SU-DHL-6 (cell line): ENCODE measurements at regions not wholly inside any gene's neighbourhood (a gene's known extent, or its start where the extent isn't known, plus 50 kb on each side); places are given as distances from the start of the nearest gene placed in this dataset.

Source experiments
- H2AFZ ChIP-seq: fragments of 200-600 bp; sonication (generic); 2 replicates; pipeline ENCODE4 v1.6.1; 2014; ENCODE audit warnings: low read depth, mild to moderate bottlenecking, moderate library complexity, mixed read lengths, antibody characterized with exemption, low read length; ENCODE audit not compliant: severe bottlenecking
- H3F3A ChIP-seq: fragments of 200-600 bp; shearing (Covaris generic); 2 replicates; pipeline ENCODE4 v1.6.0; 2016; ENCODE audit warnings: antibody characterized with exemption, mild to moderate bottlenecking; ENCODE audit not compliant: insufficient read depth
- H3K27ac ChIP-seq: fragments of 200-600 bp; sonication (generic); 2 replicates; pipeline ENCODE4 v1.5.1; 2016; ENCODE audit warnings: low read depth, mild to moderate bottlenecking, low read length, moderate library complexity, mixed read lengths
- H3K27me3 ChIP-seq: fragments of 200-600 bp; sonication (generic), shearing (Covaris generic); 2 replicates; pipeline ENCODE4 v1.6.0; 2014; ENCODE audit warnings: mild to moderate bottlenecking, low read length
- H3K36me3 ChIP-seq: fragments of 200-600 bp; sonication (generic); 2 replicates; pipeline ENCODE4 v1.6.1; 2014; ENCODE audit warnings: mild to moderate bottlenecking, low read length, mixed read lengths
- H3K4me2 ChIP-seq: fragments of 300-600, 200-600 bp; shearing (Covaris generic), sonication (generic); 2 replicates; pipeline ENCODE4 v1.6.0; 2014; ENCODE audit warnings: low read length, low read depth, mild to moderate bottlenecking; ENCODE audit not compliant: poor library complexity, severe bottlenecking
- H3K4me3 ChIP-seq: fragments of 200-600 bp; sonication (generic); 2 replicates; pipeline ENCODE4 v1.5.1; 2014; ENCODE audit warnings: antibody characterized with exemption, low read length, mild to moderate bottlenecking, mixed read lengths; ENCODE audit not compliant: insufficient read depth, poor library complexity, severe bottlenecking
- H3K79me2 ChIP-seq: fragments of 200-600 bp; sonication (generic); 2 replicates; pipeline ENCODE4 v1.6.1; 2014; ENCODE audit warnings: mild to moderate bottlenecking, low read length, moderate library complexity; ENCODE audit not compliant: insufficient read depth
- H3K9ac ChIP-seq: fragments of 200-600 bp; sonication (generic); 2 replicates; pipeline ENCODE4 v1.7.0; 2014; ENCODE audit warnings: mild to moderate bottlenecking, low read length
- H3K9me2 ChIP-seq: fragments of 200-600 bp; sonication (generic); replicated peaks from 2 replicates; pipeline ENCODE4 v1.6.1; 2014; ENCODE audit warnings: low read length; ENCODE audit not compliant: insufficient read depth
- H3K9me3 ChIP-seq: fragments of 200-600 bp; sonication (generic); 2 replicates; pipeline ENCODE4 v1.6.1; 2014; ENCODE audit warnings: low read length, mixed read lengths; ENCODE audit not compliant: insufficient read depth
- H4K20me1 ChIP-seq: fragments of 200-600 bp; sonication (generic); 2 replicates; pipeline ENCODE4 v1.6.1; 2014; ENCODE audit warnings: low read depth, mild to moderate bottlenecking, antibody characterized with exemption, low read length, moderate library complexity, mixed read lengths
- EZH2phosphoT487 ChIP-seq: fragments of 200-600 bp; sonication (generic), shearing (Covaris generic); conservative IDR thresholded peaks from 2 replicates; pipeline ENCODE4 v1.6.1; 2018; ENCODE audit warnings: mild to moderate bottlenecking, antibody characterized with exemption, low read length, moderate library complexity, mixed read lengths
- TF ChIP-seq, protein P1 (sequence below): fragments of 200-600 bp; sonication (generic); IDR thresholded peaks from one replicate; pipeline ENCODE4 v1.5.1; 2017; ENCODE audit warnings: antibody characterized with exemption, mild to moderate bottlenecking, low read length, moderate library complexity; ENCODE audit not compliant: insufficient read depth, poor library complexity, severe bottlenecking

DNA sequence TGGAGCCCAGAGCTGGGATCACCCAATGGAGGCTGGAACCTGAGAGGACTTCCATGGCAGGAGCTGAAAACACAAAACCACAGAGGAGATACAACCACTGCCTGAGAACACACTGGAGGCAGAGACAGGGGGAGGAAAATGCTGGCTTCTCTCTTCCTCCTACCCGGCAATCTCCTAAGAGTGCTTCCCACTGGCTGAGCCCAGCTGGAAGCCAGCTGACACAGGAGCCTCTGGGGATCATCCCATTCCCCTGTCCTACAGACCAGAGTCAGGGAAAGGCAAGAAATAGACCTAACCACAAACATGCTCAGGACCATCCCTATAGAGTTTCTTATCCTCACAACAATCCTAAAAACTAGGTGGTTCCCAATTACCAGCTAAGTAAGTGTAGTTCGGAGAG is 112.4 kb upstream of the CDH5 start:
- no peak overlapping the region for H2AFZ ChIP-seq
- H3F3A ChIP-seq: no peaks in the 10 kb centered on the region
- H3K4me2 ChIP-seq: no peak overlapping the region

DNA sequence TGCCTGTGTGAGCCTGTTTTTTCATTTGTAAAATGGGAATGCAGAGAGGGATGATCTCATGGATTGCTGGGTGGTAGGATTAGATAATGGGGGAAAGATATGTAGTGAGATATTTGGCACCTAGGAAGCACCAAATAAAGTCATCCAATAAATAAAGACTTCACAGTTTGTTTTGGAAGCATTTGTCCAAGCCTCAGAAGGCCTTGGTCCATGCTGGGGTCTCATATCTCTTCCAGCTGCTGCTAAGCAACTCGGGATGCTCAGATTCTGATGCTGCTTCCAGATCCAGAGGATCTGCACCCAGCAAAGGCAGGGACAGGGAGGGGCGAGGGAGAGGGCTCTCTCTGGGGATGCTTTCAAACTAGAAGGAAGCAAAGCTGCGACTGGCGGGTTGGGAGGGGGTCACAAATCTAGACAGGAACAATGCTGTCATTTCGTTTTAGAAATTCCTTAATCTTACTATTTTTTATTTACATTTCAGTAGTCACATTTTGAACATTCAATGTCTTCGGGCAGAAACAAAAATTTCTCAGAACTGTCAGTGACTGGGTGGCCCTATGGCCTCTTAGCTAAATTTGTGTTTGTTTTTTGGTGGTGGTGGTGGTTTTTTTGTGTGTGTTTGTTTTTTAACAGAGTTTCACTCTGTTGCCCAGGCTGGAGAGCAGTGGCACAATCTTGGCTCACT is 114.9 kb upstream of the CDH5 start:
- H3K9me3 ChIP-seq: no peaks in the 10 kb centered on the region
- H3K79me2 ChIP-seq: no peaks in the 10 kb centered on the region
- H3K27me3 ChIP-seq: no peaks in the 10 kb centered on the region
- no peak overlapping the region for H2AFZ ChIP-seq
- H4K20me1 ChIP-seq: no peaks in the 10 kb centered on the region
- H3F3A ChIP-seq: no peaks in the 10 kb centered on the region
- H3K27ac ChIP-seq: no peak overlapping the region
- no peak overlapping the region for H3K4me3 ChIP-seq
- no peaks in the 10 kb centered on the region for H3K9me2 ChIP-seq
- H3K9ac ChIP-seq: no peak overlapping the region
- TF ChIP-seq EZH2phosphoT487: no peak
- TF ChIP-seq, protein P1, sequence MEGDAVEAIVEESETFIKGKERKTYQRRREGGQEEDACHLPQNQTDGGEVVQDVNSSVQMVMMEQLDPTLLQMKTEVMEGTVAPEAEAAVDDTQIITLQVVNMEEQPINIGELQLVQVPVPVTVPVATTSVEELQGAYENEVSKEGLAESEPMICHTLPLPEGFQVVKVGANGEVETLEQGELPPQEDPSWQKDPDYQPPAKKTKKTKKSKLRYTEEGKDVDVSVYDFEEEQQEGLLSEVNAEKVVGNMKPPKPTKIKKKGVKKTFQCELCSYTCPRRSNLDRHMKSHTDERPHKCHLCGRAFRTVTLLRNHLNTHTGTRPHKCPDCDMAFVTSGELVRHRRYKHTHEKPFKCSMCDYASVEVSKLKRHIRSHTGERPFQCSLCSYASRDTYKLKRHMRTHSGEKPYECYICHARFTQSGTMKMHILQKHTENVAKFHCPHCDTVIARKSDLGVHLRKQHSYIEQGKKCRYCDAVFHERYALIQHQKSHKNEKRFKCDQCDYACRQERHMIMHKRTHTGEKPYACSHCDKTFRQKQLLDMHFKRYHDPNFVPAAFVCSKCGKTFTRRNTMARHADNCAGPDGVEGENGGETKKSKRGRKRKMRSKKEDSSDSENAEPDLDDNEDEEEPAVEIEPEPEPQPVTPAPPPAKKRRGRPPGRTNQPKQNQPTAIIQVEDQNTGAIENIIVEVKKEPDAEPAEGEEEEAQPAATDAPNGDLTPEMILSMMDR: no peak
- H3K4me2 ChIP-seq: no peak overlapping the region
- no peaks in the 10 kb centered on the region for H3K36me3 ChIP-seq

More for the DNA sequence above, 112.4 kb upstream of the CDH5 start:
- Histone ChIP-seq H4K20me1 (no peaks in the 10 kb centered on the region), H3K27ac (no peak overlapping the region), H3K9me2 (no peaks in the 10 kb centered on the region), H3K9ac (no peak overlapping the region), H3K27me3 (no peaks in the 10 kb centered on the region), H3K9me3 (no peaks in the 10 kb centered on the region), H3K79me2 (no peaks in the 10 kb centered on the region), H3K36me3 (no peaks in the 10 kb centered on the region), H3K4me3 (no peak overlapping the region)
- TF ChIP-seq, protein P1: no peak
- TF ChIP-seq EZH2phosphoT487: no peak

DNA sequence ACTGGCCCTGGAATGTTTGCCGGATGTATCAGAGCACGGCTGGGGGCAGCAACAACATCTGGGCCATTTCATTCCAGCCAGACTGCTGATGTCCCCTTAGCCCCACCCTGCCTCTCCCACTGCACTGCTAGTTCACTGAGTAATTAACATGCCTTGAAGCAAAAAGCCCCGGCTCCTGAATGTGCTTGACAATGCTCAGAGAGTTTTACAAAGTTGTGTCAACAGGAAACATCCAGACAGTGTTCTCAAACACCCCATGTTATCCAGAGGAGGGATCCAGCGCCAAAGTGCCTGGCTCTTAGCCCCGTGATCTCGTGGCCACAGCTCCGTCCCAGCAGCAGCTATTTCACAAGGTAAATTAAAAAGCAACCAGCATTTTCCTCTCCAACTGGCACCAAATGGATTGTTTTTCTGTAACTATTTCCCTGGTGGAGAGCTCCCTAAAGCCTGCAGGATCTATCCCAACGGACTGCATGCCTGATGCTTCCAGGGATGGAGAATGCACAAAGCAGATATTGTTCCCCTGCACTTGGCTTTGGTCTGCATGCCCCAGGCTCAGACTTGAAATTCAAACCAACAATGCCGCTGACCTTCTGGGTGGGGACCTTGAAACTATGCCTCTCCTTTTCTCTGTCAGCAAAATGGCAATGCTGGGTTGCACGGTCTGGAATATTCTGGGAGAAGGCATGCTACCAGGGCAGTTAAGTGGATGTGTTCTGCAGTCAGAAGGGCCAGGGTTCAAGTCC is 115.6 kb upstream of the CDH5 start:
- H4K20me1 ChIP-seq: no peaks in the 10 kb centered on the region
- no peaks in the 10 kb centered on the region for H3K9me3 ChIP-seq
- no peak overlapping the region for H3K9ac ChIP-seq
- H3K79me2 ChIP-seq: no peaks in the 10 kb centered on the region
- no peak for TF ChIP-seq EZH2phosphoT487
- TF ChIP-seq, protein P1: no peak
- no peaks in the 10 kb centered on the region for H3F3A ChIP-seq
- H3K27ac ChIP-seq: no peak overlapping the region
- no peak overlapping the region for H2AFZ ChIP-seq
- H3K27me3 ChIP-seq: no peaks in the 10 kb centered on the region
- no peak overlapping the region for H3K4me2 ChIP-seq
- no peak overlapping the region for H3K4me3 ChIP-seq
- H3K9me2 ChIP-seq: no peaks in the 10 kb centered on the region
- no peaks in the 10 kb centered on the region for H3K36me3 ChIP-seq
